ENCODE measurements at regions not wholly inside any gene's neighbourhood (a gene's known extent, or its start where the extent isn't known, plus 50 kb on each side); places are given as distances from the start of the nearest gene placed in this dataset.
"Not testable (repeated sequence)": the region's sequence is repeated elsewhere in the genome, so short reads cannot be mapped to it uniquely, and the experiment has no call there.

DNA sequence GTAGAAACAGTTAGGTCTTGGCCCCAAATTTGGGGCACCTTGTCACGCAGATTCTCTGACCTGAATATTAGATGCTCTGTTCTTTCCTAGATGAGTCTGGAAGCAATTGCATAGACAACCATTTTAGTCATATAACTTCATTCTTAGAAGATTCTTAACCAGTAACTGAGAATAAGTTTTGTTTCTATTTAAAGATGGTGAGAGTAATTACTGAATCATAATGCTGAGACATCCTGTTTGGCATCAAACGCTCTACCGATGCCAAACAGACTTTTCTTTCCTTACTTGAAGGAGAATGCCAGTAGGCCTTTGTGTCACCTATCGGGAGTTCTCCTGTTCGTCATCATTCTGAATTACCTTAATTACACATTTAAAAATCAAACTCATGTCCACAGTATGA lies 131.6 kb upstream of the ID4 start:
- H3K4me3 ChIP-seq (ENCODE audit: low read depth, low read length), result no peak overlapping the region

DNA sequence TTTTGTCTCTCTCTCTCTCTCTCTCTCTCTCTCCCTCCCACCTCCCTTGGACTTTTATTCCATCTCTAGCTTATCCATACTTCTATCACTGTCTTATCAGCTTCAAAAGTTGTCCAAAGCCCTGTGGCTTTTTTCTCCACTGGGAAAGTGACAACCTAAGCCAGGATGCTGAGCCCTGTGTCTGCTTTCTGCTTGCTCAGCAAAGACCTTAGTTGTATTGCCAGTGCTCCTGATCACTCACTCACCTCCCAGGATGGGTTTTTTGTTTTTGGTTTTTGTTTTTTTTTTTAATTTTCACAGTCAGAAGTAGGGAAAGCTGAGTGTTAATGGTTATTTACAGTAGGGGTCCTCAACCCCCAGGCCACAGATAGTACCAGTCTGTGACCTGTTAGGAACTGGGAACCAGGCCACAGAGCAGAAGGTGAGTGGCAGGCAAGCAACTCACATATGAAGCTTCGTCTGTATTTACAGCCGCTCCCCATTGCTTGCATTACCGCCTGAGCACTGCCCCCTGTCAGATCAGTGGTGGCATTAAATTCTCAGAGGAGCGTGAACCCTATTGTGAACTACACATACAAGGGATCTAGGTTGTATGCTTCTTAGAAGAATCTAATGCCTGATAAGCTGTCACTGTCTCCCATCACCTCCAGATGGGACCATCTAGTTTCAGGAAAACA lies 125.0 kb upstream of the ID4 start:
- H3K4me3 ChIP-seq (ENCODE audit: low read depth, low read length), result no peak overlapping the region

GRCh38 chr6:19712998-19713397 lies 124.2 kb upstream of the ID4 start:
- H3K4me3 ChIP-seq (ENCODE audit: low read depth, low read length), result no peak overlapping the region

- no peak overlapping the region for H3K4me3 ChIP-seq (ENCODE audit: low read depth, low read length)
These were observed 123.8 kb upstream of the ID4 start for GRCh38 chr6:19713411-19713810.

DNA sequence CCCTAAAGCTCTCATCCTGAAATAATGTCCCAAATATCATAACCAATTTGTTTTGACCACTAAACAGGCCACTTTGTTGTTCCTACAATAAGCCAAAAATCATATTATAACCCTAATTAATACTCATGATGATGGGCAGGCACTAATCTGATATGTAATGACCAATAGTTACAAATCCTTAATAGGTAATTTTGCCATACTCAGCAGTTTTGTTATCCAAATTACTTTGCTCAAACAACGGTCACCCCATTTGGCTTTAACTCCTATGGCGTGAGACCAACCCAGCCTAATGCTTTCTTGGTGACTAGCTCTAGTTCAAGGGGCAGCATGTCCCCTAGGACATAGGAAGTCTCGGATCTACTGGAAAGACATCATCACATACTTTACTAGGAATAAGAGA lies 123.2 kb upstream of the ID4 start:
- no peak overlapping the region for H3K4me3 ChIP-seq (ENCODE audit: low read depth, low read length)

DNA sequence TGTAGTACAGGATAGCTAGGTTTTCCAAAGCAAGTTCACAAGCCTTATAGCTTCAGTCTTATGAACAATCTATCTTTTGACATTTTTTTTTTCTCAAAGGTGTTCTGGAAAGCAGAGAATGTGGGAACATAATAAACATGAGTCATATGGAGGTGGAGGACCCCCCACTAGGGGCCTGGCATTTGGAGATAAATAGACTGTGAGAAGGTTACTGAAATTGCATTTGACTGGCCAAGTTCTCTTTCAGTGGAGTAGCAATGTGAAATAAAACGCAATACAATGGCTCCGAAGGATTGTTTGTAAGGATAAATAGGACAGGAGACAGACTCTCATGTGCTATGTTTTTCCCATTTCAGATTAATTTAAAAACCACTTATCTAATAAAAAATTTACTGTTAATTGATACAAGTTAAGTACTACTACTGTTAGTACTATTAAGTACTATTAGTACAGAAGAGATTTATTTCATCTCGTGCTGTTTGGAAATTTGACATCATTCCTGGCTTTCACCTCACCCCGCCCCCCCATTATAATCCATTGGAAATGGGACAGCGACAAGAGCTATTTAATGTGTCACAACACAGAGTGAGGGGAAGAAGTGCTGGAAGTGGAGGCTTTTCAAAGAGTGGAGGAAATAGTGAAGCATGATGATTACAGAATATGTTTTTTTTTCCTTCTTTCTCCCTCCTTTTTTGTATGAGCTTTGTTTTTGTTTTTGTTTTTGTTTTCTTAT lies 122.6 kb upstream of the ID4 start:
- H3K4me3 ChIP-seq (ENCODE audit: low read depth, low read length), result no peak overlapping the region

DNA sequence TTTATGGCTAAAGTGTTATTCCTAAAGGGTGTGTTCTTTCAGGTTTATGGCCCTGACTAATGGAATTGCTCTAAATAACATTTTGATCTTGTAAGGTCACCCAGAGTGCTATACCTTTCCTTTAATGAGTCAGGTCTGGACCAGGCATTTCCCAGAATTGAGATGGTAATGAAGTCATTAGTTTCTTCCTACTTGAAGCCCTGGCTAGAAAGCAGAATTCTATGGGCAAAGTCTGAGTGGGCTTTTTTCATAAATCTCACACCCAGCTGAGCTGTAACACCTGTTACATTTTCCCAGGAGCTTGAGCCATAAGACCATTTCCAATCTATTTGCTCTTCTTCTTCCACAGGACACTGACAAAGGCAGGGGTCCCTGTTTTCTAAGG lies 122.0 kb upstream of the ID4 start:
- no peak overlapping the region for H3K4me3 ChIP-seq (ENCODE audit: low read depth, low read length)

DNA sequence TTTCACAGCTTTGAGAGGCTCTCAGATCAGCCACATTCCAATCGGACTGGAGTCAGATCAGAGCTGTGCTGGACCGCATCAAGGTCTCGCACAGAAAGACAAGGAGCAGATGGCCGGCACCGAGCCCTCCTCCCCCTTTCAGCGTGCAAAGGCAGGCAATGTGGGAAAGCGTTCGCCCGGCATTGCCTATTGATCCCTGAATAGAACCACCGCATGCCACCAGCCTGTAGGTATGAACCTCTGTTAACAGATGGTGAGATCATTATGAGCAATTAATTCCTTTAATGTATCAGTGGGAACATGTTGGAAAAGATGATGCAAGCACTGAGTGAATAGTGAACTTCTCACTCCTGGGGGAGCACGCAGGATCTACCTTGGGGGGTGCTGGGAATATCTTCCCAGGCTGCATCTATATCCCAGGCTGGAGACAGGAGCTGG lies 117.5 kb upstream of the ID4 start:
- H3K4me3 ChIP-seq (ENCODE audit: low read depth, low read length), result no peak overlapping the region

GRCh38 chr6:19721766-19722377 lies 115.3 kb upstream of the ID4 start:
- no peak overlapping the region for H3K4me3 ChIP-seq (ENCODE audit: low read depth, low read length)

- no peak overlapping the region for H3K4me3 ChIP-seq (ENCODE audit: low read depth, low read length)
These were observed 114.2 kb upstream of the ID4 start for GRCh38 chr6:19722999-19723398.

DNA sequence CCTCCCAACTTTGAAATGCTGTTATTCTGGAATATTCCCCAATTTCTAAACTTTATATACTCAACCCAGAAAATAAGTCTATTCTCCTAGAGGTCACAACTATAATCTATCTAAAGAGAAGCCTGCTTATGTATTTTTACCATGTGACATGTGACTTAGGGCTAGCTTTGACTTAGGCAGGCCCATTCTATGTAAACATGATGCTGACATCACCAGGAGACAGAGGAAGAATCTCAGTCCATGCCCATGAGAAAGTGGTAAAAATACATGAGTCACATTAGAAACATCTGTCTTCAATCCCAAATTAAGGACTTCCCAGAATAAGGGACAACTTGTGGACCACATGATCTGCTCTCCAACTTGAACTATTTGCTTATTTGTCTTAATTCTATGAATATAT lies 113.6 kb upstream of the ID4 start:
- no peak overlapping the region for H3K4me3 ChIP-seq (ENCODE audit: low read depth, low read length)

- H3K4me3 ChIP-seq (ENCODE audit: low read depth, low read length), result not testable (repeated sequence)
These were observed 111.7 kb upstream of the ID4 start for GRCh38 chr6:19725436-19725835.

GRCh38 chr6:19731282-19731681 lies 105.9 kb upstream of the ID4 start:
- H3K4me3 ChIP-seq (ENCODE audit: low read depth, low read length), result no peak overlapping the region

GRCh38 chr6:19734061-19734460 lies 103.1 kb upstream of the ID4 start:
- no peak overlapping the region for H3K4me3 ChIP-seq (ENCODE audit: low read depth, low read length)

DNA sequence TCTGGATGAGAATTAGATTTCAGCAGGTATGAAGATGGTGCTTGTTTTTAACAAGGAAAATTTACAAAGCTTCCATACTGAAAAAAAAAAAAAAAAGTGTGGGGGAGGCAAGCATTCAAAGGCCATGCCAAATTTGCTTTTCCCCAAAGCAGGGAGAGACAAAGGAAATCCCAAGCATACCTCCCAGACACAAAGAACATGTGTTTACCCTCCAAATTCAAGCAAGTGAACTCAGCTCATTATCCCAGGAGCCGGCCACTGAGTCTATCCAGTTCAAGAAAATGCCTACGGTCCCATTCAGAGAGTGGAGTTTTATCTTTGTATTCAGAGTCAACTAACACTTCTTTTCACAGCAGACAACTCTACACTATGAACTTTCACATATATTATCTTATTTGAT lies 102.7 kb upstream of the ID4 start:
- no peak overlapping the region for H3K4me3 ChIP-seq (ENCODE audit: low read depth, low read length)

DNA sequence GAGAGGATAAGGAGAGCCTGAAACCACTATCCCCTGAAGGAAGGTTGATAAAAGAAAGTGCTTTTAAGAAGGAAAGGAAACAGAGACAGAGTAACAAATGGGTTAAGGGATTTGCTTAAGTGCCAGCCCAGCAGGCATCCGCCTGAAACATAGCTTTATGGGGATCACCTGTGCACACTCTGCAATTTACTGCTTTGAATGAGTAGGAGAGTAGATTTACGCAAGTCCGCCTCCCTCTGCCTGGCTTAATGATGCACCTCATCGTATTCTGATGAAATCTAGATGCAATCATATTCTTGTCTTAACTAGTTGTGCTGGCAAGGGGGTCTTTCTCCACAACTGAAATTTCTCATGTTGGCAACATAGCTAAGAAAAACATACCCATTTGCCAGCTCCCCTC lies 101.1 kb upstream of the ID4 start:
- H3K4me3 ChIP-seq (ENCODE audit: low read depth, low read length), result no peak overlapping the region

- no peak overlapping the region for H3K4me3 ChIP-seq (ENCODE audit: low read depth, low read length)
These were observed 99.2 kb upstream of the ID4 start for GRCh38 chr6:19738010-19738409.

DNA sequence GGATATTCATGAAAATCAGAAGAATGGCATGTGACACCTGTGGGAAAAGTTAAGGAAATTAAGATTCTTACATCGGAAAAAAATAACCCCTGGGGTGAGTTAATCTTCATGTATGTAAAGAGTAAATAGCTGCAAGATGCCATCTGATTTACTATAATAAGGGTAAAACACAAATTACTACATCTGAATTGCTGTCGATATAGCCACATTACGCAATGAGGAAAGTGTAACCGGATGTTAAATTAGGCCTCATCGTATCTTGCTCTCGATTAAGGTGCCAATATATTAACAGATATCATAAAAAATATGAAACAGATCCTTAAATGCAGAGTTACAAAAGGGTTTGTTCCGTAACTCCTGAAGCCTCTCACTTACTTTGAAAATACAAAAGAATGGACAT lies 87.4 kb upstream of the ID4 start:
- no peak overlapping the region for H3K4me3 ChIP-seq (ENCODE audit: low read depth, low read length)

- no peak overlapping the region for H3K4me3 ChIP-seq (ENCODE audit: low read depth, low read length)
These were observed 84.4 kb upstream of the ID4 start for GRCh38 chr6:19752746-19753145.

DNA sequence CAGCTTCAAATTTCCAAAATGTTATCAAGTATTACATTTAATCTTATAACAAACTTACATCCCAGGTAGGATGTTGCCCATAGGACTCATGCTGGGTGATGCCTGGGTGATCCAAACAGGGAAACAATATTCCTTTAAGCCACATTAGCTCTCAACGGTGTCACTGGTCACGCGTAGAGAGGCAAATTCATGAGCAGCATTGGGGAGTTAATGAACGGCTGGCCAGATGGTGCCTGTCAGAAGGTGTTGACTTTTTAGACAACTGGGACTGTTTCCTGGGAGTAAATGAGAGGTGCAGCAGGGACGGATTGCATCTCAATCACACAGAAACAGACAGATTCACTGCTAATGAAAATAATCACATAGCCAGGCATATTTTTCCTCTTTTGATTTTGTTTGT lies 83.3 kb upstream of the ID4 start:
- H3K4me3 ChIP-seq (ENCODE audit: low read depth, low read length), result no peak overlapping the region

- H3K4me3 ChIP-seq (ENCODE audit: low read depth, low read length), result no peak overlapping the region
These were observed 82.5 kb upstream of the ID4 start for GRCh38 chr6:19754686-19755085.

DNA sequence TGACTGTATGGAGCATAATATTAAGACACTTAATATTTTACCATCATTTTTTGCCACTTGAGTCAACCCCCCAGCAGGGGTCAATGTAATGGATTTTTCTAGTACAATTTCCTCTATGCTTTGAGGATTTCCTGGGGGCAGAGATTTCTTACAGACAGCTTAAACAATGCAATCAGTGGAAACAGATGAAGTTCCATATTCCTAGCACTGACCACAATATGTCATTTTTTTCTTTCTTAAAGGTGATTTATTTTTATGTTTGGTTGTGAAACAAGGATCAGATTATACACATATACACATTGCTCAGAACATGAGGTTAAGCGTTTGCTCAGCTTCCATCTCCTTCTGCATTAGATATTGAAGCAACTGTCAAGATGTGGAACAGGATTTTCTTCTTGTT lies 82.0 kb upstream of the ID4 start:
- H3K4me3 ChIP-seq (ENCODE audit: low read depth, low read length), result no peak overlapping the region
